ENCODE measurements at regions not wholly inside any gene's neighbourhood (a gene's known extent, or its start where the extent isn't known, plus 50 kb on each side); places are given as distances from the start of the nearest gene placed in this dataset.
"Not testable (repeated sequence)": the region's sequence is repeated elsewhere in the genome, so short reads cannot be mapped to it uniquely, and the experiment has no call there.

GRCh38 chr6:92648364-92649086, 770.8 kb downstream of the EPHA7 start:
- intact Hi-C loops (cut with DNase I, micrococcal nuclease): no loop called here
- H3K9me3 ChIP-seq: peaks cover 12% of the 10 kb centered on the region
- no peaks in the 10 kb centered on the region for H3K4me1 ChIP-seq (ENCODE audit: low read depth)
- no peak for DNase-seq
- no peak overlapping the region for H3K4me3 ChIP-seq
- no peaks in the 10 kb centered on the region for H3K36me3 ChIP-seq (ENCODE audit: low read depth)
- no peak for TF ChIP-seq CTCF (IDR thresholded peaks at IDR 0.05)
- ATAC-seq: no peak

- DNase-seq (no peak), ATAC-seq (no peak)
- H3K4me3 ChIP-seq: no peak overlapping the region
- TF ChIP-seq CTCF (IDR thresholded peaks at IDR 0.05): no peak
- H3K36me3 ChIP-seq (ENCODE audit: low read depth): no peaks in the 10 kb centered on the region
- intact Hi-C loops (cut with DNase I, micrococcal nuclease): no loop called here
- peaks cover 12% of the 10 kb centered on the region for H3K9me3 ChIP-seq
- no peaks in the 10 kb centered on the region for H3K4me1 ChIP-seq (ENCODE audit: low read depth)
Observed at GRCh38 chr6:92647630-92648029, 771.7 kb downstream of the EPHA7 start.

GRCh38 chr6:92644104-92644791, 775.1 kb downstream of the EPHA7 start:
- DNase-seq: peak; percentile 10 to 32 (median 24)
- H3K9me3 ChIP-seq; intact Hi-C loops (cut with DNase I, micrococcal nuclease); H3K4me3 ChIP-seq; H3K36me3 ChIP-seq (ENCODE audit: low read depth); H3K4me1 ChIP-seq (ENCODE audit: low read depth); ATAC-seq: not testable (repeated sequence)

- intact Hi-C loops (cut with DNase I, micrococcal nuclease): no loop called here
- ATAC-seq: no peak
- Histone ChIP-seq H3K9me3 (no peaks in the 10 kb centered on the region), H3K36me3 (ENCODE audit: low read depth) (no peaks in the 10 kb centered on the region), H3K4me3 (no peak overlapping the region), H3K4me1 (ENCODE audit: low read depth) (no peaks in the 10 kb centered on the region)
- TF ChIP-seq CTCF (IDR thresholded peaks at IDR 0.05): no peak
- no peak for DNase-seq
Observed at GRCh38 chr6:92635553-92636153, 783.7 kb downstream of the EPHA7 start.

- no peaks in the 10 kb centered on the region for H3K9me3 ChIP-seq
- H3K36me3 ChIP-seq (ENCODE audit: low read depth): no peaks in the 10 kb centered on the region
- DNase-seq (no peak), ATAC-seq (no peak)
- intact Hi-C loops (cut with DNase I, micrococcal nuclease): no loop called here
- H3K4me3 ChIP-seq: no peak overlapping the region
- no peaks in the 10 kb centered on the region for H3K4me1 ChIP-seq (ENCODE audit: low read depth)
- TF ChIP-seq CTCF (IDR thresholded peaks at IDR 0.05): no peak
Observed at GRCh38 chr6:92634561-92634960, 784.8 kb downstream of the EPHA7 start.

- ATAC-seq: no peak
- intact Hi-C loops (cut with DNase I, micrococcal nuclease): no loop called here
- Histone ChIP-seq H3K9me3 (peaks cover 2% of the 10 kb centered on the region), H3K4me1 (ENCODE audit: low read depth) (no peaks in the 10 kb centered on the region), H3K4me3 (no peak overlapping the region), H3K36me3 (ENCODE audit: low read depth) (no peaks in the 10 kb centered on the region)
- DNase-seq: no peak
- no peak for TF ChIP-seq CTCF (IDR thresholded peaks at IDR 0.05)
Observed at GRCh38 chr6:92623431-92623830, 795.9 kb downstream of the EPHA7 start.
